ENCODE measurements at regions not wholly inside any gene's neighbourhood (a gene's known extent, or its start where the extent isn't known, plus 50 kb on each side); places are given as distances from the start of the nearest gene placed in this dataset.

DNA sequence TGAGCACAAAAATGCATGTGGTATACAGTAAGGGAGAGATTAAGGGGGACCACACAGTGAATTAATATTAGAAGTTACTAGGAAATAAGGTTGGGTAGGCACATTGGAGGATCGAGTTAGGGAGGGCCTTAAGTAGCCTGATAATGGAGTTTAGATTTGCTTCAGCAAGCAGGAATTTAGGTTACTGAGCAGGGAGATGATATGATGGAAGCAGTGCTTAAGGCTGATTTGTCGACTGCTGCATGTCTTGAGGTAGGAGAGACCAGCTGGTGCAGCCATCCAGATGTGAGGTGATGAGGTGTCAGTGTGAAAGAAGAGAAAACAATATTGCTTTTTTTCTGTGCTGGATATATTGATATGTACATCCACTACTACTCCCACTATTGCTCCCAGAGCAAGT lies 55.2 kb upstream of the ACTBL2 start:
- no peak for DNase-seq

DNA sequence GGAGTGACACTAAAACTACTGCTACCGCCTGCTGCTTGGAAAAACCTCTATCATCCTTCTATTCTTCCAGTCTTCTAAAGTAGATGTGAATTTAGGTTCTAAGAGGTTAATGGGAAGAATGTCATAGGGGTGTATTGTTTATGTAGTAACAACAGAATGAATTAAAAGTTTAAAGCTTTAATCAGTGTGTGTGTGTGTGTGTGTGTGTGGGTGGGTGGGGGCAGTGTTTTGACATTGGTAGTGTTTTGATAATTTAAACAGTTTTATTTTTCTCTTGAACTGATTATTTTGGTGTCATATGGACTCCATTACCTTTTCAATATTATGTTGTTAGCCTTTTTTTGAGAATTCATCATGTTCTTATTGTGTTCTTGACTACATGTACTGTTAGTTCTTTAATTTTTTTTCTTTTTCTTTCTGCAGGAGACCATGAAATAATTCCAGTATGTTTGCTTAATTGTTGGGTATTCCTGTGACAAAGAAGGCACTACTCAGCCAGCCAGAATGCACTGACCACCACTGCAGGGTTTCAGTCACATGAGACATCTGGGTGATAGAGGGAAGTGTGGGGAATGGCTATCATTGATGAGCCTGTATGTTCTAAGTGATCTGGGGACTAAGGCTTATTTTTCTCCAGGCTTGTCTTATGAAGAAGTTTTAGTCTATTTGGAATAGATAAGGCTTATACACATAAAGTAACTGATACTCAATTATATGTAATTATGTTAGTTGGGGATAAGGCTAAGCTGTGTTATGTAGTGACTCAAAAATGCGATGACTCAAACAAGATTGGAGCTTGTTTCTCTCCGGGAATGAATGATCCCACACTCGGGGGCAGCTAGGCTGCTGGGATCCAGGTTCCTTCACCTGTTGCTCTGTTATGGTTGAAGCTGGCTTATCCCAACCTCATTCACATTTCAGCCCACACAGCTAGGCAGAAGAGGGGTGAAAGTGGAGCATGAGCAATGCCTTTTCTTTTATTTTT lies 50.2 kb upstream of the ACTBL2 start:
- DNase-seq = no peak

Measured in C1 segment of cervical spinal cord (tissue), 14 donors.